Mesothelial cell of epicardium (in vitro differentiated cells): ENCODE measurements at regions not wholly inside any gene's neighbourhood (a gene's known extent, or its start where the extent isn't known, plus 50 kb on each side); places are given as distances from the start of the nearest gene placed in this dataset.

ENCODE experiments used
- DNase-seq, 2 experiments: peaks; one replicate each; pipeline ENCODE4 v3.0.0; 2021; ENCODE audit warnings: low spot score in 2 of 2; ENCODE audit not compliant: unreplicated experiment in 2 of 2
- H3K27ac Mint-ChIP-seq: 2 replicates; pipeline ENCODE4 v1.8.0; 2021; ENCODE audit warnings: mixed read lengths
- H3K27me3 Mint-ChIP-seq: 2 replicates; pipeline ENCODE4 v1.8.0; 2021; ENCODE audit warnings: low read depth, mixed read lengths
- H3K36me3 Mint-ChIP-seq: 2 replicates; pipeline ENCODE4 v1.8.0; 2021; ENCODE audit warnings: mixed read lengths
- H3K4me1 Mint-ChIP-seq: 2 replicates; pipeline ENCODE4 v1.8.0; 2021; ENCODE audit warnings: mixed read lengths
- H3K4me3 Mint-ChIP-seq: 2 replicates; pipeline ENCODE4 v1.8.0; 2021; ENCODE audit warnings: mild to moderate bottlenecking, moderate library complexity, mixed read lengths
- H3K9me3 Mint-ChIP-seq: 2 replicates; pipeline ENCODE4 v1.8.0; 2021; ENCODE audit warnings: mixed read lengths
- CTCF ChIP-seq: fragments of 200-600 bp; sonication (generic); IDR thresholded peaks from one replicate; pipeline ENCODE4 v1.5.0; 2021; ENCODE audit warnings: antibody characterized with exemption; ENCODE audit not compliant: unreplicated experiment

- H3K4me3 Mint-ChIP-seq, result no peak overlapping the region
These were observed 86.8 kb upstream of the ZMIZ1 start for GRCh38 chr10:78981970-78982281.

GRCh38 chr10:78982726-78983125 lies 86.0 kb upstream of the ZMIZ1 start:
- Mint-ChIP-seq H3K9me3 (no peaks in the 10 kb centered on the region), H3K36me3 (no peaks in the 10 kb centered on the region), H3K4me3 (no peak overlapping the region), H3K27me3 (no peaks in the 10 kb centered on the region), H3K27ac (no peak overlapping the region), H3K4me1 (peaks cover 26% of the 10 kb centered on the region)
- DNase-seq, result no peak
- TF ChIP-seq CTCF, result no peak

More at GRCh38 chr10:78981970-78982281, 86.8 kb upstream of the ZMIZ1 start:
- no peak overlapping the region for H3K27ac Mint-ChIP-seq
- H3K27me3 Mint-ChIP-seq, result no peaks in the 10 kb centered on the region
- no peak for DNase-seq
- no peak for TF ChIP-seq CTCF
- no peaks in the 10 kb centered on the region for H3K9me3 Mint-ChIP-seq
- H3K4me1 Mint-ChIP-seq, result peaks cover 33% of the 10 kb centered on the region
- H3K36me3 Mint-ChIP-seq, result no peaks in the 10 kb centered on the region

- no peaks in the 10 kb centered on the region for H3K36me3 Mint-ChIP-seq
- no peak for TF ChIP-seq CTCF
- no peak for DNase-seq
- no peaks in the 10 kb centered on the region for H3K27me3 Mint-ChIP-seq
- H3K4me1 Mint-ChIP-seq, result peaks cover 20% of the 10 kb centered on the region
- no peak overlapping the region for H3K27ac Mint-ChIP-seq
- no peak overlapping the region for H3K4me3 Mint-ChIP-seq
- H3K9me3 Mint-ChIP-seq, result no peaks in the 10 kb centered on the region
These were observed 85.2 kb upstream of the ZMIZ1 start for GRCh38 chr10:78983608-78984007.

- Mint-ChIP-seq H3K27ac (no peak overlapping the region), H3K4me1 (peaks cover 7% of the 10 kb centered on the region), H3K9me3 (no peaks in the 10 kb centered on the region), H3K36me3 (no peaks in the 10 kb centered on the region), H3K4me3 (no peak overlapping the region), H3K27me3 (no peaks in the 10 kb centered on the region)
- DNase-seq, result no peak
- TF ChIP-seq CTCF, result no peak
These were observed 82.6 kb upstream of the ZMIZ1 start for GRCh38 chr10:78985973-78986818.

- Mint-ChIP-seq H3K4me3 (no peak overlapping the region), H3K27me3 (no peaks in the 10 kb centered on the region), H3K9me3 (no peaks in the 10 kb centered on the region), H3K36me3 (no peaks in the 10 kb centered on the region), H3K27ac (no peak overlapping the region), H3K4me1 (peaks cover 7% of the 10 kb centered on the region)
- DNase-seq, result no peak
- TF ChIP-seq CTCF, result no peak
These were observed 77.6 kb upstream of the ZMIZ1 start for GRCh38 chr10:78991187-78991586.

GRCh38 chr10:78992333-78992732 lies 76.4 kb upstream of the ZMIZ1 start:
- H3K9me3 Mint-ChIP-seq, result no peaks in the 10 kb centered on the region
- peaks cover 4% of the 10 kb centered on the region for H3K4me1 Mint-ChIP-seq
- DNase-seq, result no peak
- no peaks in the 10 kb centered on the region for H3K36me3 Mint-ChIP-seq
- no peak for TF ChIP-seq CTCF
- H3K4me3 Mint-ChIP-seq, result no peak overlapping the region
- no peak overlapping the region for H3K27ac Mint-ChIP-seq
- H3K27me3 Mint-ChIP-seq, result no peaks in the 10 kb centered on the region
